GM10248 (cell line): ENCODE measurements at regions not wholly inside any gene's neighbourhood (a gene's known extent, or its start where the extent isn't known, plus 50 kb on each side); places are given as distances from the start of the nearest gene placed in this dataset.
"Not testable (repeated sequence)": the region's sequence is repeated elsewhere in the genome, so short reads cannot be mapped to it uniquely, and the experiment has no call there.

Source experiments
- CTCF ChIA-PET: fragments of 300-600 bp; sonication (Branson Sonifier 250); formaldehyde crosslinking; extraction: SDS; loops from one replicate; lab custom pipeline; 2021; ENCODE audit warnings: antibody characterized with exemption; lab: Yijun Ruan, JAX
- POLR2A ChIA-PET: fragments of 350-650 bp; sonication (Branson Sonifier 250); formaldehyde crosslinking; extraction: SDS; loops from one replicate; lab custom pipeline; 2020; ENCODE audit warnings: antibody characterized with exemption; lab: Yijun Ruan, JAX
- DNase-seq: peaks from one replicate; pipeline ENCODE4 v3.0.0; 2012; ENCODE audit errors: extremely low spot score
- TF ChIP-seq, protein P1 (sequence below): IDR thresholded peaks from 2 replicates; pipeline ENCODE4 v1.5.1; 2012; ENCODE audit warnings: mild to moderate bottlenecking, low read depth; ENCODE audit errors: extremely low read depth, missing control alignments, control extremely low read depth

DNA sequence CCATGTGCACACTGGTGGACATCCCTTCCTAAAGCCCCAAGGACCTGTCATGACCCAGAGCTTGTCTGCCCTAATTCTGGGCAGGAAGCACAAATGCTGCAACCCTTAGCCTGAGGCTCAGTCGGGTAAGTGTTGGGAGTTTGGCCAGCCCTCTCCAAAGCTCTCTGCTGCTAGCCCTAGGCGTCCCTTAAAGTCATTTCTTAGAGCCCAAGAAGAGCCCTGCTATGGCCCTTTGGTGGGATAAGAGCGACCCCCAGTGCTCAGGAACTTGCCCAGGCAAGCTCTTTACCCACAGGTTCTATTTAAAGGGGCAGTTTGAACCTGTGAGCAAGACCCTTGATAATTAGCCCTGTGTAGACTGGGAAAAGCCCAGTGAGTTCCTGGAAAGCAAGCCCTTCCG, 356.8 kb downstream of the RRAGC start:
- CTCF ChIA-PET, result interaction anchor here (0.7 to 2.0 kb wide), 10 partner anchors 9 to 488 kb away, joined by 3 to 6 read pairs (median 4); no protein-coding TSS in a partner anchor
- POLR2A ChIA-PET, result no interaction called here
- TF ChIP-seq, protein P1, sequence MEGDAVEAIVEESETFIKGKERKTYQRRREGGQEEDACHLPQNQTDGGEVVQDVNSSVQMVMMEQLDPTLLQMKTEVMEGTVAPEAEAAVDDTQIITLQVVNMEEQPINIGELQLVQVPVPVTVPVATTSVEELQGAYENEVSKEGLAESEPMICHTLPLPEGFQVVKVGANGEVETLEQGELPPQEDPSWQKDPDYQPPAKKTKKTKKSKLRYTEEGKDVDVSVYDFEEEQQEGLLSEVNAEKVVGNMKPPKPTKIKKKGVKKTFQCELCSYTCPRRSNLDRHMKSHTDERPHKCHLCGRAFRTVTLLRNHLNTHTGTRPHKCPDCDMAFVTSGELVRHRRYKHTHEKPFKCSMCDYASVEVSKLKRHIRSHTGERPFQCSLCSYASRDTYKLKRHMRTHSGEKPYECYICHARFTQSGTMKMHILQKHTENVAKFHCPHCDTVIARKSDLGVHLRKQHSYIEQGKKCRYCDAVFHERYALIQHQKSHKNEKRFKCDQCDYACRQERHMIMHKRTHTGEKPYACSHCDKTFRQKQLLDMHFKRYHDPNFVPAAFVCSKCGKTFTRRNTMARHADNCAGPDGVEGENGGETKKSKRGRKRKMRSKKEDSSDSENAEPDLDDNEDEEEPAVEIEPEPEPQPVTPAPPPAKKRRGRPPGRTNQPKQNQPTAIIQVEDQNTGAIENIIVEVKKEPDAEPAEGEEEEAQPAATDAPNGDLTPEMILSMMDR, result peak; percentile 15
- DNase-seq, result peak; percentile 21

DNA sequence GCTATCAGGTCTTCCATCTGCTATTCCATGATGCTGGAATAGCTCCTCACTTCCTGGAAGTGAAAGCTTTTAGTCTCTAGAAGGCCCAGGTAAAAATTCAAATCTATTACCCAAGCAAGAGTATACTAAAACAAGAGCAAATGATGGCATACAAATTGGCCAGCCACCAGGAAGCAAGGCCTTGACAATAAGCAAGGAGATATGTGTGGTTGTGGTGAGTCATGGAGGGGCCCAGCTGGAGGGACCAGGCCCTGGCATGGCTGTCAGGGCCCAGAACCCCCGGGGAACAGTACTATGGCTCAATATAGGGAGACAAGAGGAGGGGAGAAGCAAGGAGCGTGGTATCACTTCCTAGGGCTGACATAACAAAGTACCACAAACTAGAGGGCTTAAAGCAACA, 358.7 kb downstream of the RRAGC start:
- DNase-seq, result no peak
- POLR2A ChIA-PET, result no interaction called here

DNA sequence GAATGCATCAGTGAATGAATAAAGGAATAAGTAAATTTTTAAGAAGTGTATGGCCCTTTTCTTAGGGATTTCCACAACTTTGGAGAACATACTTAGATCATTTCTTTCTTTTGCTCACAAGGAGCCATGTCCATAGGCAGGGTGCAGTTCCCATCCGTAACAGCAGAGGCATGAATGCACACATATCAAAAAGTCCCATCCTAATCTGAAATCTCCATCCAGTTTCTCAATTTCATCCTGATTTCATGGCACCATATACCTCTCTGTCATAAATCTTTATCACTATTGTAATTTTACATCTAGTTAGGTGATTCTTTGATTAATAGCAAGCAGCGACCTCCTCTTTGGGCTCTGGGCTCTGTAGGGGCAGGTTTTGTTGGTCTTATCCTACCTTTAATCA, 359.2 kb downstream of the RRAGC start:
- POLR2A ChIA-PET, result no interaction called here
- TF ChIP-seq, protein P1, result no peak
- no peak for DNase-seq
- CTCF ChIA-PET, result interaction anchor here (1.2 to 2.9 kb wide), 4 partner anchors 10 to 36 kb away, joined by 3 to 14 read pairs (median 6); no protein-coding TSS in a partner anchor

More for the DNA sequence above, 358.7 kb downstream of the RRAGC start:
- TF ChIP-seq, protein P1, result no peak
- CTCF ChIA-PET, result interaction anchor here (0.8 to 2.9 kb wide), 2 partner anchors 11 to 19 kb away, joined by 4 to 14 read pairs; no protein-coding TSS in a partner anchor

DNA sequence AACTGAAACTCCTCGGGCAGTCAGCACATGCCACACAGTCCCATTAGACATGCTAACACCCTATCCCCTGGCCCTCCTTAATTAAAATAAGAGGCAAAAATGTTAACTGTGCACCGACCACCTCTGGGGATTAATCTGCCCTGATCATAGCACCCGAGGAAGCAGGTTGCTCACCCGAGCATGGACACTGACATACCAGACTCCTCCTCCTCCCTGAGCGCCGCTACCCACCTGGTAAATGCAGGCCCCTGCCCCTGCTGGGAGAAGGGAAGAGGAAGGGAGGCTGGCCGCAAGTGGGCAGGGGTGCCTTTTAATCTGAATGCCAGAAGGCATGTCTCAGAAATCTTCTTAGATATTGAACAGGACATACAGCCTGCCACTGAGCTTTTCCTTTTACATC, 360.9 kb downstream of the RRAGC start:
- CTCF ChIA-PET, result interaction anchor here (1.0 to 2.9 kb wide), 4 partner anchors 8 to 139 kb away, joined by 3 to 14 read pairs (median 6); no protein-coding TSS in a partner anchor
- TF ChIP-seq, protein P1, result no peak
- DNase-seq, result no peak
- POLR2A ChIA-PET, result interaction anchor here (0.6 to 0.7 kb wide), 2 partner anchors 9 to 23 kb away, joined by 3 read pairs; no protein-coding TSS in a partner anchor

DNA sequence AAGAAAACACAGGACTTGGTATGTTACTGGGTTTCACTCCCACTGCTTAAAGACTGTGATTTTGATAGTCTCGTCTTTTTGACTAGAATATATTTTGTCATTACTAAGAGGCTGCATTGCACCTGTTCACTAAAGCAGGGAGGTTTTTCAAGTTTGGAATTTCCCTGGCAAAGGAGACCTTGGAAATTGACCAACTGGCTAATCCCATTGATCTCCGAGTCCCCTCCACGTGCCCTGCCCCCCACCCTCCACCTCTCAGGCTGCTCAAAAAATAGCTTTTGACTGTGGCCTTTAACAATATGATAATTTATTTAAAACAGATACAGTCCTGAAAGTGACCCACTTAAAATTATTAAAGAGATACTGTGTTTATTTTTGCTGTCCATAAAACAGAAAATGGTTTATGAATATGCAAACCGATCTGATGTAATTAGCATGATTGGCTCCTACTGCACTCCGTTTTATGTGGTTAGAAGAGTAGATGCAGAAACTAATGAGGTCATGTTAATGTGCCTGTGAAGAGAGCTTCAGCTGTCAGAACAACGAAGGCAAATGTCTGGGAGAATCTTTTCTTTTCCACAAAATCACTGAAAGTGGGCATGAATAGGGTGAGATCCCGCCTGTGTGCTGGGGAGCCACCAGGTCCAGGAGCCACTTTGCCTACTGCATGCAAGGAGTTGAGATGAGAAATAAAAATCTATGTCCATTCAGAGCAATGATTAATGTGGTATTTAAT, 361.5 kb downstream of the RRAGC start:
- DNase-seq, result no peak
- POLR2A ChIA-PET, result interaction anchor here (0.6 to 0.7 kb wide), 2 partner anchors 8 to 23 kb away, joined by 3 read pairs; no protein-coding TSS in a partner anchor
- CTCF ChIA-PET, result interaction anchor here (2.1 kb wide), 1 partner anchor 8 kb away, joined by 8 read pairs; no protein-coding TSS in a partner anchor
- TF ChIP-seq, protein P1, result no peak

DNA sequence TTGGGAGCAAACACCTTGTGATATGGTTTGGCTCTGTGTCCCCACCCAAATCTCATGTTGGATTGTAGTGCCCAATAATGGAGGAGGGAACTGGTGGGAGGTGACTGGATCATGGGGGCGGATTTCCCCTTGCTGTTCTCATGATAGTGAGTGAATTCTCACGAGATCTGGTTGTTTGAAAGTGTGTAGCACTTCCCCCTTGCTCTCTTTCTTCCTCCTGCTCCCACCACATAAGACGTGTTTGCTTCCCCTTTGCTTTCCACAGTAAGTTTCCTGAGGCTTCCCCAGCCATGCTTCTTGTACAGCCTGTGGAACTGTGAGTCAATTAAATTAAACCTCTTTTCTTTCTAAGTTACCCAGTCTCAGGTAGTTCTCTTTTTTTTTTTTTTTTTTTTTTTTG, 366.3 kb downstream of the RRAGC start:
- POLR2A ChIA-PET, DNase-seq, CTCF ChIA-PET: not testable (repeated sequence)

DNA sequence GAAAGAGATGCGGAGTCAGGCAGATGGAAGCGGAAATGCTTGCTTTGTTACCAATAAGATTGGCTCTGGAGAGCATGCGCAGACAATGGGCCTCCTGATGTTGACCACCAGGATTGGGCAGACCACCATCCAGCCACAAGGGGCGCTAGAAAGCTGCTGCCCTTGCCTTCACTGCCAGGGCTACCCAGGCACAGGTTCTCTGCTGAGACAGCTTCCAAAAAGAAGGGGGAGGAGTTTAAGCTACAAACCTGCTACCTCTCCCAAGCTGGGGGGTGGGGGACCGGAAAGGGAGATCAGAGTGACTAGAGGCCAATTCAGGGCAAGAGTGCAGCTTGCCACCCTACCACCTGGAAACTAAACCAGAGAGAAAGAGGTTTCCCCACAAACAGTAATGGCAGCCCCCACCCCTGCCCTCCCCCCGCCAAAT, 369.7 kb downstream of the RRAGC start:
- DNase-seq, result peak; percentile 65
- TF ChIP-seq, protein P1, result peak; percentile 44
- POLR2A ChIA-PET, result interaction anchor here (0.6 kb wide), 1 partner anchor 9 kb away, joined by 3 read pairs; no protein-coding TSS in a partner anchor
- CTCF ChIA-PET, result interaction anchor here (0.8 to 2.5 kb wide), 13 partner anchors 8 to 253 kb away, joined by 3 to 8 read pairs (median 4); no protein-coding TSS in a partner anchor
